Esophagus muscularis mucosa (tissue), 4 donors: ENCODE measurements at regions not wholly inside any gene's neighbourhood (a gene's known extent, or its start where the extent isn't known, plus 50 kb on each side); places are given as distances from the start of the nearest gene placed in this dataset.

ENCODE experiments used
- DNase-seq: peaks from one replicate; pipeline ENCODE4 v3.0.0-alpha.2; 2017; ENCODE audit errors: extremely low spot score
- H3K27ac ChIP-seq, 4 donors: fragments of 200-600 bp; sonication (generic); replicated peaks in 1 of 4; 1 replicate in 3 of 4; 2 replicates in 1 of 4; pipeline ENCODE4 v1.5.1; 2016 to 2019; ENCODE audit warnings: mild to moderate bottlenecking in 1 of 4
- H3K27me3 ChIP-seq, 4 donors: fragments of 200-600 bp; sonication (generic); one replicate each; pipeline versions ENCODE4 v1.5.1 to v1.6.0; 2016 to 2019
- H3K36me3 ChIP-seq, 4 donors: fragments of 200-600 bp; sonication (generic); one replicate each; pipeline ENCODE4 v1.5.1; 2016 to 2019
- H3K4me1 ChIP-seq, 4 donors: fragments of 200-600 bp; sonication (generic); one replicate each; pipeline ENCODE4 v1.5.1; 2016 to 2019
- H3K4me3 ChIP-seq, 4 donors: fragments of 200-600 bp; sonication (generic); 1 replicate in 2 of 4; 2 replicates in 2 of 4; pipeline ENCODE4 v1.5.1; 2016 to 2019; ENCODE audit warnings: mild to moderate bottlenecking in 4 of 4, moderate library complexity in 1 of 4
- H3K9me3 ChIP-seq, 4 donors: fragments of 200-600 bp; sonication (generic); 1 replicate in 3 of 4; 2 replicates in 1 of 4; pipeline ENCODE4 v1.5.1; 2016 to 2019
- EP300 ChIP-seq: sonication (generic); formaldehyde crosslinking; IDR thresholded peaks from one replicate; pipeline ENCODE4 v1.6.1; 2017; ENCODE audit warnings: antibody characterized with exemption
- POLR2A ChIP-seq: fragments of 450-650 bp; IDR thresholded peaks from one replicate; pipeline ENCODE4 v1.6.1; 2017; ENCODE audit warnings: antibody characterized with exemption, moderate library complexity, mild to moderate bottlenecking, low read depth
- POLR2AphosphoS5 ChIP-seq, 2 donors: sonication (generic); formaldehyde crosslinking; IDR thresholded peaks; one replicate each; pipeline ENCODE4 v1.6.1; 2017; ENCODE audit warnings: antibody characterized with exemption in 2 of 2
- WGBS: methylation state at CpG from one replicate; pipeline ENCODE4 v1.1.5; 2018; 5-methylcytosine and 5-hydroxymethylcytosine counted together
- intact Hi-C: fragments of 100-400 bp; cut with DNase I; formaldehyde crosslinking; loops from one replicate; pipeline ENCODE4 v1.15.1; 2023
- TF ChIP-seq, protein P1 (sequence below), 3 experiments: fragments of 200-600 bp in 2 of 3; fragments of 450-650 bp in 1 of 3; sonication (generic) in 2 of 3; IDR thresholded peaks; one replicate each; pipeline ENCODE4 v1.5.1; 2017 to 2019; ENCODE audit warnings: antibody characterized with exemption in 3 of 3, mild to moderate bottlenecking in 2 of 3, moderate library complexity in 1 of 3

DNA sequence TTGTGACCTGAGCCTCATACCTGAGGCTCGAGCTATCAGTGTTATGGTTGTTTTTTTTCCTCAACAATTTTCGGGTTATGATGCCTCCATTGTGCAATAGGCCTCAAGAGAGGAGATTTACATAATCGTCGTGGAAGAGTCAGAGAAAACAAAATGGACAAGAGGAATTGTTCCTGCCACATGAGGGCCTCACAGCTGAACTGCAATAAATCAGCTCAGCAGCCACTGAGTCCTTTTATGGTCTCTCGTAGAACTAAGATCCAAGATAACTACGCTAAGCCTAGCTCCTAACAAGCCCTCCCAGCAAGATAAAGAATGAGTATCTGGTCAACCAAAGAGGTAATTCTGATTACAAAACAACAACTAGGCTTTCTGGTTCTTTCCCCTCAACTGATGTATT, 336.8 kb downstream of the WDR11 start:
- TF ChIP-seq POLR2A (no peak), POLR2AphosphoS5 (IDR thresholded peaks at IDR 0.05) (peak in 1 of 2 donors; percentile 51)
- intact Hi-C loops: no loop called here
- H3K36me3 ChIP-seq: no peaks in the 10 kb centered on the region
- H3K27me3 ChIP-seq: no peaks in the 10 kb centered on the region
- peaks cover 0 to 43% (median 18%) of the 10 kb centered on the region in 4 donors for H3K4me1 ChIP-seq
- H3K27ac ChIP-seq: peak overlapping the region; percentile 71 to 74 (median 74)
- no peak overlapping the region for H3K4me3 ChIP-seq
- 44% methylated on average over 6 of the region's 6 CpGs for WGBS
- H3K9me3 ChIP-seq: no peaks in the 10 kb centered on the region
- no peak for DNase-seq

DNA sequence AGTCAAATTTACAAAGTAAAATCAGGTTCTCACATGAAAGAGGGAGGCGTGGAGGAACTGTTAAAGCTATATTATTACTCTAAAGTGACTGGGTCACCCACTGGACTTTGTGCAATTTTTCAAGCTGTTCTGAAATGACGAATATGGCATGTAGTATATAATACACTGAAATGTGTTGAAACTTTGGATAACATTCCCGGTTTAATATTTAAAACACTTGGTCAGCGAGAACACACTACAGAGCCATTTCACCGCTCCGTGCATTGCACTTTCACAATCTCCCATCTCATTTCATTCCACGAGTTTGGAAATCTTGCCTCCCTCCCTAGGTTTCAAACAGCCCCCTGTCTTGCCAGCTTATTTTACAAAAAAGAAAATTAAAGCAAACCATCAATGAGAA, 337.9 kb downstream of the WDR11 start:
- Histone ChIP-seq H3K27me3 (no peaks in the 10 kb centered on the region), H3K4me3 (peak overlapping the region in 3 of 4 donors; percentile 18 to 31 (median 19)), H3K9me3 (no peaks in the 10 kb centered on the region), H3K27ac (peak overlapping the region; percentile 71 to 74 (median 74)), H3K4me1 (peaks cover 0 to 32% (median 16%) of the 10 kb centered on the region in 4 donors), H3K36me3 (no peaks in the 10 kb centered on the region)
- 46% methylated on average over 7 of the region's 7 CpGs for WGBS
- intact Hi-C loops: no loop called here
- no peak for DNase-seq
- TF ChIP-seq POLR2A (no peak), POLR2AphosphoS5 (IDR thresholded peaks at IDR 0.05) (peak in 1 of 2 donors; percentile 29)

DNA sequence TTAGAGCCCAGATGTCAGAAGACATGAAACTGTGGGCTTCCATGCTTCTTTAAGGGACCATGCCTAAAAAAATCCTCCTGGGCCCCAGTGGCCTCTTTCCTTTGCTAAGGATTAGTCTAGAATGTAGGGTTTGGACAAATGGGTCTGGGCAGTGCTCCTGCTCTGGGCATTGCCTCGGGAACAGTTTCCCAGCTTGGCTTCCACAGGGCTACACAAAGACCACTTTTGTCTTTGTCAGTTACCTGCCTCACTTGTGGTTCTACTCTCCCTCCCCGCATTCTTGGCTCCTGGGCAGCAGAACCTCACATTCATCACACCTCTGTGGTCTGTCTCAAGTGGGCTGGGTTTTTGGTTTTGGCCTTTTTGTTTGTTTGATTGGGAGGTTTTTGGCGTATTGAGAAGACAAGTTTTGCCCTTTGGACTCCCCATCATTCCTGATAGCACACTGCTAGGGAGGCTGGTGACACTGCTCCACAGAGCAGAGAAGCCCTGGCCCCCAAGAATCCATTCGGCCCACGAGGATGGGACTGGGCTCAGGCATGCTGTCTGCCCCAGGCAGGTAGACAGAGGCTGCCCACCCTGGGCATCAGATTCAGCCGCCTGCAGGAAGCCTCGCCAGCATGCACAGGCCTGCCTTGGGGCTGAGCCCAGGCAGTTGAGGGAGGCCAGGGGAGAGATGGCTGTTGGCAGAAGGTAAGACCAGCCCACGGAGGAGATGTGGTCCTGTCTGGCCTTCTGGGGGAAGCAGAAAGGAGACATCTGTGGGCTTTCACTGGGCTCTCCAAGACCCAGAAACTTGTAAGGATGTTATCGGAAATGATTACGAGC, 343.7 kb downstream of the WDR11 start:
- H3K36me3 ChIP-seq: no peaks in the 10 kb centered on the region
- 70% methylated on average over 8 of the region's 10 CpGs for WGBS
- no peak overlapping the region for H3K4me3 ChIP-seq
- H3K27ac ChIP-seq: no peak overlapping the region
- no peak for TF ChIP-seq POLR2AphosphoS5 (IDR thresholded peaks at IDR 0.05)
- no peak for TF ChIP-seq POLR2A
- TF ChIP-seq, protein P1, sequence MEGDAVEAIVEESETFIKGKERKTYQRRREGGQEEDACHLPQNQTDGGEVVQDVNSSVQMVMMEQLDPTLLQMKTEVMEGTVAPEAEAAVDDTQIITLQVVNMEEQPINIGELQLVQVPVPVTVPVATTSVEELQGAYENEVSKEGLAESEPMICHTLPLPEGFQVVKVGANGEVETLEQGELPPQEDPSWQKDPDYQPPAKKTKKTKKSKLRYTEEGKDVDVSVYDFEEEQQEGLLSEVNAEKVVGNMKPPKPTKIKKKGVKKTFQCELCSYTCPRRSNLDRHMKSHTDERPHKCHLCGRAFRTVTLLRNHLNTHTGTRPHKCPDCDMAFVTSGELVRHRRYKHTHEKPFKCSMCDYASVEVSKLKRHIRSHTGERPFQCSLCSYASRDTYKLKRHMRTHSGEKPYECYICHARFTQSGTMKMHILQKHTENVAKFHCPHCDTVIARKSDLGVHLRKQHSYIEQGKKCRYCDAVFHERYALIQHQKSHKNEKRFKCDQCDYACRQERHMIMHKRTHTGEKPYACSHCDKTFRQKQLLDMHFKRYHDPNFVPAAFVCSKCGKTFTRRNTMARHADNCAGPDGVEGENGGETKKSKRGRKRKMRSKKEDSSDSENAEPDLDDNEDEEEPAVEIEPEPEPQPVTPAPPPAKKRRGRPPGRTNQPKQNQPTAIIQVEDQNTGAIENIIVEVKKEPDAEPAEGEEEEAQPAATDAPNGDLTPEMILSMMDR (IDR thresholded peaks at IDR 0.05): no peak
- TF ChIP-seq EP300: no peak
- peaks cover 0 to 4% (median under 1%) of the 10 kb centered on the region in 4 donors for H3K4me1 ChIP-seq
- DNase-seq: no peak
- no peaks in the 10 kb centered on the region for H3K9me3 ChIP-seq
- intact Hi-C loops: no loop called here
- no peaks in the 10 kb centered on the region for H3K27me3 ChIP-seq

DNA sequence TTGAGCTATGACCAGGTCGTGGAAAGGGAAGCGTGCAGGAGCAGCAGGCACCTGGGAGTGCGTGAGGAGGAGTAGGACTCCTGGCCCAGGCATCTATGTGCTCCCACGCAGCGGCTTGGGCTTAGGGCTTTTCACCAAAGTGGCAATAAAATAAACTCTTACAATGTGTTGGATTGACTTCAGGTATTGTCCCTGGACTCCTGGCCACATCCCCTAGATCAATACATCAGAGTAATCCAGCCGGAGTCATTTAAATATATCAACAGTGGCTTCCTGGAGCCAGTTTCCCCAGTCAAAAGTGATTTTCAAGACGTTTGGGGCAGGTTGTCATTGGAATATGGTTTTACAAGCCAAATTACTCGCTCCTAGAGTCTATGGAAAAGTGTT, 344.4 kb downstream of the WDR11 start:
- 75% methylated on average over 8 of the region's 8 CpGs for WGBS
- no peaks in the 10 kb centered on the region for H3K4me1 ChIP-seq
- no peak overlapping the region for H3K4me3 ChIP-seq
- no peaks in the 10 kb centered on the region for H3K9me3 ChIP-seq
- no peak overlapping the region for H3K27ac ChIP-seq
- intact Hi-C loops: no loop called here
- no peak for TF ChIP-seq POLR2AphosphoS5 (IDR thresholded peaks at IDR 0.05)
- TF ChIP-seq, protein P1 (IDR thresholded peaks at IDR 0.05): no peak
- TF ChIP-seq POLR2A: no peak
- TF ChIP-seq EP300: no peak
- H3K27me3 ChIP-seq: no peaks in the 10 kb centered on the region
- H3K36me3 ChIP-seq: no peaks in the 10 kb centered on the region
- no peak for DNase-seq

DNA sequence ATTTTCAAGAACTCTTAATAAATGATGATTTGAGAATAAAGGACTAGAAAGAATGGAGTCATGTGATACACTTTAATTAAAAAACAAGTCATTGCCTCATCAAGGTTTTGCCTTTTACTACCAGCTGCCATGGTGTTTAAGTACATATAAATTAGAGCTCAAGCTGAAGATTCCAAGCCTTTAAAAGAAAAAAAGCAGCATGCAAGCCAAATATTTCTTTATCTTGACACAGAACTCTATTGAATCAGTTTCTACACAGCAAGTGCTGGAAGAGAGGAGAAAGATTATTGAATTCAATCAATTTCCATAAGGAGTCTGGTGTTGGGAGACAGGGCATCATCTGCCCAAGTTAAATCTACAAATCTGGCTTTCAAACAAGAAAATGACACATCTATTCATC, 347.9 kb downstream of the WDR11 start:
- H3K4me1 ChIP-seq: no peaks in the 10 kb centered on the region
- H3K4me3 ChIP-seq: no peak overlapping the region
- no peaks in the 10 kb centered on the region for H3K27me3 ChIP-seq
- TF ChIP-seq EP300 (no peak), POLR2A (no peak), POLR2AphosphoS5 (IDR thresholded peaks at IDR 0.05) (no peak)
- DNase-seq: no peak
- no peak overlapping the region for H3K27ac ChIP-seq
- H3K36me3 ChIP-seq: no peaks in the 10 kb centered on the region
- H3K9me3 ChIP-seq: no peaks in the 10 kb centered on the region
- intact Hi-C loops: no loop called here

DNA sequence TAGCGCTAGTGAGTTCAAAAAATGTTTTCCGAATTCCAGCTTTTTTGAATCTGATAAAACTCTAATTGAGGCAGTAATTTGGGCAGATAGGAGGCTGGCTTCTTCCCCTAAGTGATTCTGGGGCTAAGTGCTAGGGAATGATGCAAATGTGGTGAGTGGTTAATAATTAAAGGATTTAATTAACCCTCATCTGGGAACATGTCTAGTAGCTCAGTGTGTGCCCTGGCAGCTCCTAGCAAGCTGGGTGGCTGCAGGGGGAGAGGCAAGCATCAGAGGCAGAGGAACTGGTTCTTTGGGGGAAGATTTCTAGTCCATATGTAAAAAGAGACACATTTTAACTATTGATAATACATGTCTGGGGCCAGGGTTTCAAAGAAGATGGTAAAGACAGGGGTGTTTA, 354.5 kb downstream of the WDR11 start:
- intact Hi-C loops: no loop called here
- H3K27ac ChIP-seq: no peak overlapping the region
- no peaks in the 10 kb centered on the region for H3K27me3 ChIP-seq
- DNase-seq: no peak
- H3K4me3 ChIP-seq: no peak overlapping the region
- TF ChIP-seq EP300: no peak
- TF ChIP-seq POLR2A: no peak
- H3K36me3 ChIP-seq: no peaks in the 10 kb centered on the region
- 89% methylated on average over 2 of the region's 2 CpGs for WGBS
- H3K9me3 ChIP-seq: no peaks in the 10 kb centered on the region
- no peaks in the 10 kb centered on the region for H3K4me1 ChIP-seq
